IMR-90 (cell line): ENCODE measurements at regions not wholly inside any gene's neighbourhood (a gene's known extent, or its start where the extent isn't known, plus 50 kb on each side); places are given as distances from the start of the nearest gene placed in this dataset.
"Not testable (repeated sequence)": the region's sequence is repeated elsewhere in the genome, so short reads cannot be mapped to it uniquely, and the experiment has no call there.

ENCODE experiments used
- ATAC-seq: fragments of 200-7000 bp; cut with Tn5 transposase; 2 replicates; pipeline ENCODE4 v1.9.1; 2020; ENCODE audit warnings: low read depth, mild to moderate bottlenecking, moderate library complexity
- BruUV-seq: library from RNA; stranded (reverse); fragments of 400-500 nt; replicated peaks from 2 replicates; lab custom pipeline; 2021; lab: Mats Ljungman, UMichigan
- CTCF ChIA-PET: fragments of 300-600 bp; formaldehyde crosslinking; extraction: SDS; loops from one replicate; lab custom pipeline; 2021; ENCODE audit warnings: antibody characterized with exemption; lab: Yijun Ruan, JAX
- POLR2A ChIA-PET: fragments of 300-600 bp; sonication (Branson Sonifier 250); formaldehyde crosslinking; loops from one replicate; lab custom pipeline; 2022; ENCODE audit warnings: antibody characterized with exemption; ENCODE audit not compliant: unreplicated experiment; lab: Charles Lee
- DNase-seq: peaks from one replicate; pipeline ENCODE4 v3.0.0; 2013
- H2AFZ ChIP-seq: replicated peaks from 2 replicates; pipeline ENCODE3; 2013; ENCODE audit warnings: low read length, mild to moderate bottlenecking; ENCODE audit not compliant: poor library complexity
- H2AK5ac ChIP-seq: 2 replicates; pipeline ENCODE4 v1.6.1; 2013; ENCODE audit warnings: low read depth, low read length, inconsistent platforms
- H2AK9ac ChIP-seq: replicated peaks from 2 replicates; pipeline ENCODE3; 2013; ENCODE audit warnings: mild to moderate bottlenecking, low read depth, low read length, moderate library complexity; ENCODE audit not compliant: poor library complexity
- H2BK120ac ChIP-seq: 2 replicates; pipeline ENCODE4 v1.6.1; 2013; ENCODE audit warnings: low read depth, low read length, inconsistent platforms
- H2BK15ac ChIP-seq: 3 replicates; pipeline ENCODE4 v1.6.1; 2013; ENCODE audit warnings: low read depth, low read length, inconsistent platforms
- H2BK20ac ChIP-seq: 2 replicates; pipeline ENCODE4 v1.6.1; 2013; ENCODE audit warnings: low read depth, mild to moderate bottlenecking, inconsistent platforms, low read length, moderate library complexity
- H2BK5ac ChIP-seq: 2 replicates; pipeline ENCODE4 v1.6.1; 2013; ENCODE audit warnings: mild to moderate bottlenecking, low read depth, low read length, inconsistent platforms; ENCODE audit not compliant: poor library complexity, severe bottlenecking
- H3K14ac ChIP-seq: replicated peaks from 2 replicates; pipeline ENCODE4 v1.6.1; 2013; ENCODE audit warnings: low read depth, low read length, inconsistent platforms
- H3K18ac ChIP-seq: 2 replicates; pipeline ENCODE4 v1.6.1; 2013; ENCODE audit warnings: low read depth, low read length, control low read depth
- H3K23ac ChIP-seq: 2 replicates; pipeline ENCODE4 v1.6.1; 2013; ENCODE audit warnings: low read depth, low read length, inconsistent platforms
- H3K27ac ChIP-seq: 2 replicates; pipeline ENCODE4 v1.5.1; 2013; ENCODE audit warnings: mild to moderate bottlenecking, control low read depth, low read length; ENCODE audit not compliant: insufficient read depth
- H3K27me3 ChIP-seq: 2 replicates; pipeline ENCODE4 v1.6.1; 2013; ENCODE audit warnings: low read length; ENCODE audit not compliant: control insufficient read depth, insufficient read depth
- H3K36me3 ChIP-seq: 2 replicates; pipeline ENCODE4 v1.6.1; 2013; ENCODE audit warnings: low read length, mixed read lengths; ENCODE audit not compliant: control insufficient read depth, insufficient read depth
- H3K4ac ChIP-seq: 2 replicates; pipeline ENCODE4 v1.6.1; 2013; ENCODE audit warnings: low read depth, low read length, inconsistent platforms
- H3K4me1 ChIP-seq: 2 replicates; pipeline ENCODE4 v1.6.1; 2013; ENCODE audit warnings: low read length, mixed read lengths; ENCODE audit not compliant: control insufficient read depth, insufficient read depth
- H3K4me2 ChIP-seq: 2 replicates; pipeline ENCODE4 v1.6.1; 2013; ENCODE audit warnings: low read depth, mild to moderate bottlenecking, control low read depth, low read length, moderate library complexity
- H3K4me3 ChIP-seq: 2 replicates; pipeline ENCODE4 v1.5.1; 2013; ENCODE audit warnings: low read depth, mild to moderate bottlenecking, control low read depth, low read length, moderate library complexity; ENCODE audit not compliant: insufficient read depth
- H3K56ac ChIP-seq: 2 replicates; pipeline ENCODE4 v1.6.1; 2013; ENCODE audit warnings: low read length, inconsistent platforms; ENCODE audit not compliant: insufficient read depth; ENCODE audit errors: extremely low read depth
- H3K79me1 ChIP-seq, 2 experiments: 2 replicates each; pipeline ENCODE4 v1.6.1; 2013; ENCODE audit warnings: low read length in 2 of 2, inconsistent platforms in 1 of 2, low read depth in 1 of 2
- H3K9ac ChIP-seq: 2 replicates; pipeline ENCODE4 v1.6.1; 2013; ENCODE audit warnings: low read depth, low read length, control low read depth
- H3K9me1 ChIP-seq: 2 replicates; pipeline ENCODE4 v1.6.1; 2013; ENCODE audit warnings: low read length, inconsistent platforms; ENCODE audit not compliant: insufficient read depth
- H3K9me3 ChIP-seq: 2 replicates; pipeline ENCODE4 v1.6.1; 2013; ENCODE audit warnings: low read length; ENCODE audit not compliant: control insufficient read depth, insufficient read depth
- H4K20me1 ChIP-seq: 2 replicates; pipeline ENCODE4 v1.6.1; 2013; ENCODE audit warnings: low read length, inconsistent platforms; ENCODE audit not compliant: insufficient read depth
- H4K5ac ChIP-seq: 2 replicates; pipeline ENCODE4 v1.6.1; 2013; ENCODE audit warnings: mild to moderate bottlenecking, low read depth, low read length, control low read depth
- H4K8ac ChIP-seq, 2 experiments: 2 replicates each; pipeline ENCODE4 v1.6.1; 2013; ENCODE audit warnings: low read depth in 2 of 2, low read length in 2 of 2, control low read depth in 1 of 2, inconsistent platforms in 1 of 2
- H4K91ac ChIP-seq: 2 replicates; pipeline ENCODE4 v1.6.1; 2013; ENCODE audit warnings: low read depth, low read length, inconsistent platforms; ENCODE audit not compliant: insufficient read depth
- WGBS, 2 experiments: methylation state at CpG; one replicate each; pipeline versions ENCODE4 v1.1.5 to v1.1.7; 2013; ENCODE audit warnings: missing lambda C conversion rate in 2 of 2; ENCODE audit not compliant: insufficient read length in 1 of 2; ENCODE audit errors: extremely low coverage in 2 of 2; 5-methylcytosine and 5-hydroxymethylcytosine counted together
- dilution Hi-C: fragments of 300-500 bp; cut with HindIII; formaldehyde crosslinking; loops from one replicate; pipeline ENCODE4 v1.14.3; 2018; ENCODE audit warnings: low sequenced_read_pairs; ENCODE audit not compliant: unreplicated experiment
- in situ Hi-C: fragments of 300-500 bp; cut with MboI; formaldehyde crosslinking; loops from 3 replicates; pipeline ENCODE4 v1.14.3; 2019; ENCODE audit warnings: low sequenced_read_pairs, inconsistent platforms, mixed read lengths
- intact Hi-C: fragments of 100-400 bp; cut with micrococcal nuclease; formaldehyde crosslinking; loops from 2 replicates; pipeline ENCODE4 v1.10.0; 2022

- intact Hi-C loops, in situ Hi-C loops, CTCF ChIA-PET, H2BK5ac ChIP-seq, H3K4ac ChIP-seq, H3K4me2 ChIP-seq, H2BK120ac ChIP-seq, H3K4me1 ChIP-seq, H3K4me3 ChIP-seq, H4K5ac ChIP-seq, BruUV-seq, DNase-seq, H2BK20ac ChIP-seq, H4K8ac ChIP-seq, H3K14ac ChIP-seq, H3K9ac ChIP-seq, H2BK15ac ChIP-seq, H4K20me1 ChIP-seq, H3K18ac ChIP-seq, H3K27ac ChIP-seq, dilution Hi-C loops, H3K9me1 ChIP-seq, H3K23ac ChIP-seq, H3K27me3 ChIP-seq, POLR2A ChIA-PET, H2AFZ ChIP-seq, H3K36me3 ChIP-seq, H2AK5ac ChIP-seq, ATAC-seq, H4K91ac ChIP-seq, H2AK9ac ChIP-seq, H3K56ac ChIP-seq, H3K79me1 ChIP-seq, H3K9me3 ChIP-seq: not testable (repeated sequence)
- no CpG with 5 or more reads among the region's 3 CpGs for WGBS, 2 experiments
These were observed 158.8 kb upstream of the ZNG1F start for GRCh38 chr9:41347893-41348292.

- H4K20me1 ChIP-seq, H3K56ac ChIP-seq, H3K9ac ChIP-seq, H4K91ac ChIP-seq, H3K23ac ChIP-seq, intact Hi-C loops, H3K27ac ChIP-seq, H3K4me1 ChIP-seq, H3K4me3 ChIP-seq, H2AK9ac ChIP-seq, H3K9me1 ChIP-seq, H4K5ac ChIP-seq, BruUV-seq, H2BK20ac ChIP-seq, H3K4ac ChIP-seq, H3K27me3 ChIP-seq, DNase-seq, ATAC-seq, H3K14ac ChIP-seq, POLR2A ChIA-PET, H3K18ac ChIP-seq, H3K36me3 ChIP-seq, in situ Hi-C loops, CTCF ChIA-PET, H2AFZ ChIP-seq, H4K8ac ChIP-seq, H3K79me1 ChIP-seq, H3K4me2 ChIP-seq, H2BK15ac ChIP-seq, H2AK5ac ChIP-seq, H3K9me3 ChIP-seq, H2BK5ac ChIP-seq, H2BK120ac ChIP-seq, dilution Hi-C loops: not testable (repeated sequence)
- WGBS, 2 experiments: no CpG with 5 or more reads among the region's 5 CpGs
These were observed 143.4 kb upstream of the ZNG1F start for GRCh38 chr9:41332562-41332961.
